HEK293T (cell line): ENCODE measurements at regions not wholly inside any gene's neighbourhood (a gene's known extent, or its start where the extent isn't known, plus 50 kb on each side); places are given as distances from the start of the nearest gene placed in this dataset.

Experiments used
- BHLHE40 ChIP-seq: fragments of 450-650 bp; IDR thresholded peaks from 2 replicates; pipeline ENCODE4 v1.6.1; 2016; ENCODE audit warnings: mild to moderate bottlenecking, moderate library complexity, borderline replicate concordance
- FOXM1 ChIP-seq: fragments of 450-650 bp; IDR thresholded peaks from 2 replicates; pipeline ENCODE4 v1.6.1; 2017; ENCODE audit warnings: mild to moderate bottlenecking, borderline replicate concordance
- L3MBTL2 ChIP-seq: fragments of 450-650 bp; conservative IDR thresholded peaks from 2 replicates; pipeline ENCODE4 v1.6.1; 2016; ENCODE audit warnings: mild to moderate bottlenecking
- LEF1 ChIP-seq: fragments of 450-650 bp; IDR thresholded peaks from 2 replicates; pipeline ENCODE4 v1.6.1; 2017; ENCODE audit warnings: mild to moderate bottlenecking, borderline replicate concordance

GRCh38 chr3:181066143-181067087, 76.9 kb upstream of the DNAJC19 start:
- TF ChIP-seq LEF1 = no peak
- TF ChIP-seq L3MBTL2 = no peak
- TF ChIP-seq FOXM1 = no peak
- no peak for TF ChIP-seq BHLHE40
